ENCODE measurements at regions not wholly inside any gene's neighbourhood (a gene's known extent, or its start where the extent isn't known, plus 50 kb on each side); places are given as distances from the start of the nearest gene placed in this dataset.
"Not testable (repeated sequence)": the region's sequence is repeated elsewhere in the genome, so short reads cannot be mapped to it uniquely, and the experiment has no call there.

- H3K9me3 ChIP-seq; H3K4me3 ChIP-seq; H3K27me3 ChIP-seq (ENCODE audit: low read depth); in situ Hi-C loops (cut with MboI; ENCODE audit: low sequenced_read_pairs); H3K4me1 ChIP-seq; H3K36me3 ChIP-seq (replicated peaks); DNase-seq (ENCODE audit: low spot score in 2 of 2): not testable (repeated sequence)
These were observed 128.9 kb upstream of the PJA2 start for GRCh38 chr5:109538692-109539091.

- H3K4me3 ChIP-seq; H3K4me1 ChIP-seq; in situ Hi-C loops (cut with MboI; ENCODE audit: low sequenced_read_pairs); H3K36me3 ChIP-seq (replicated peaks); H3K27me3 ChIP-seq (ENCODE audit: low read depth); DNase-seq (ENCODE audit: low spot score in 2 of 2); H3K9me3 ChIP-seq: not testable (repeated sequence)
These were observed 125.3 kb upstream of the PJA2 start for GRCh38 chr5:109535090-109535489.

- in situ Hi-C loops (cut with MboI; ENCODE audit: low sequenced_read_pairs): no loop called here
- Histone ChIP-seq H3K36me3 (replicated peaks) (no peaks in the 10 kb centered on the region), H3K27me3 (ENCODE audit: low read depth) (no peaks in the 10 kb centered on the region; the same call in 1 of the 2 replicates), H3K4me3 (no peak overlapping the region), H3K9me3 (no peaks in the 10 kb centered on the region), H3K4me1 (no peaks in the 10 kb centered on the region)
- no peak for DNase-seq (ENCODE audit: low spot score in 2 of 2)
These were observed 124.0 kb upstream of the PJA2 start for GRCh38 chr5:109533751-109534272.

GRCh38 chr5:109532773-109533364 lies 123.1 kb upstream of the PJA2 start:
- no peaks in the 10 kb centered on the region for H3K36me3 ChIP-seq (replicated peaks)
- H3K27me3 ChIP-seq (ENCODE audit: low read depth): no peaks in the 10 kb centered on the region; the same call in 1 of the 2 replicates
- no peaks in the 10 kb centered on the region for H3K4me1 ChIP-seq
- H3K4me3 ChIP-seq: no peak overlapping the region
- no peak for DNase-seq (ENCODE audit: low spot score in 2 of 2)
- in situ Hi-C loops (cut with MboI; ENCODE audit: low sequenced_read_pairs): no loop called here
- no peaks in the 10 kb centered on the region for H3K9me3 ChIP-seq

- Histone ChIP-seq H3K36me3 (replicated peaks) (no peaks in the 10 kb centered on the region), H3K27me3 (ENCODE audit: low read depth) (no peaks in the 10 kb centered on the region; the same call in 1 of the 2 replicates), H3K9me3 (no peaks in the 10 kb centered on the region), H3K4me3 (no peak overlapping the region), H3K4me1 (no peaks in the 10 kb centered on the region)
- in situ Hi-C loops (cut with MboI; ENCODE audit: low sequenced_read_pairs): no loop called here
- no peak for DNase-seq (ENCODE audit: low spot score in 2 of 2)
These were observed 121.5 kb upstream of the PJA2 start for GRCh38 chr5:109531262-109531661.

GRCh38 chr5:109529987-109530386 lies 120.2 kb upstream of the PJA2 start:
- in situ Hi-C loops (cut with MboI; ENCODE audit: low sequenced_read_pairs): no loop called here
- Histone ChIP-seq H3K27me3 (ENCODE audit: low read depth) (no peaks in the 10 kb centered on the region; the same call in 1 of the 2 replicates), H3K4me1 (no peaks in the 10 kb centered on the region), H3K36me3 (replicated peaks) (no peaks in the 10 kb centered on the region), H3K4me3 (no peak overlapping the region), H3K9me3 (no peaks in the 10 kb centered on the region)
- DNase-seq (ENCODE audit: low spot score in 2 of 2): no peak

GRCh38 chr5:109529520-109529919 lies 119.7 kb upstream of the PJA2 start:
- DNase-seq (ENCODE audit: low spot score in 2 of 2): no peak
- H3K27me3 ChIP-seq (ENCODE audit: low read depth): no peaks in the 10 kb centered on the region; the same call in 1 of the 2 replicates

GRCh38 chr5:109524555-109524954 lies 114.8 kb upstream of the PJA2 start:
- no peak for DNase-seq (ENCODE audit: low spot score in 2 of 2)
- in situ Hi-C loops (cut with MboI; ENCODE audit: low sequenced_read_pairs): no loop called here

More at GRCh38 chr5:109529520-109529919, 119.7 kb upstream of the PJA2 start:
- in situ Hi-C loops (cut with MboI; ENCODE audit: low sequenced_read_pairs): no loop called here
- Histone ChIP-seq H3K4me3 (no peak overlapping the region), H3K4me1 (no peaks in the 10 kb centered on the region), H3K9me3 (no peaks in the 10 kb centered on the region), H3K36me3 (replicated peaks) (no peaks in the 10 kb centered on the region)

GRCh38 chr5:109524026-109524425 lies 114.3 kb upstream of the PJA2 start:
- no peak for DNase-seq (ENCODE audit: low spot score in 2 of 2)
- in situ Hi-C loops (cut with MboI; ENCODE audit: low sequenced_read_pairs): no loop called here
- H3K4me1 ChIP-seq: no peaks in the 10 kb centered on the region

More at GRCh38 chr5:109524555-109524954, 114.8 kb upstream of the PJA2 start:
- no peak overlapping the region for H3K4me3 ChIP-seq
- no peaks in the 10 kb centered on the region; the same call in 1 of the 2 replicates for H3K9me3 ChIP-seq
- no peaks in the 10 kb centered on the region for H3K4me1 ChIP-seq
- H3K27me3 ChIP-seq (ENCODE audit: low read depth): no peaks in the 10 kb centered on the region
- H3K36me3 ChIP-seq (replicated peaks): no peaks in the 10 kb centered on the region

GRCh38 chr5:109522404-109522803 lies 112.6 kb upstream of the PJA2 start:
- H3K27me3 ChIP-seq (ENCODE audit: low read depth): no peaks in the 10 kb centered on the region
- H3K36me3 ChIP-seq (replicated peaks): no peaks in the 10 kb centered on the region
- no peak for DNase-seq (ENCODE audit: low spot score in 2 of 2)
- H3K4me1 ChIP-seq: no peaks in the 10 kb centered on the region
- in situ Hi-C loops (cut with MboI; ENCODE audit: low sequenced_read_pairs): no loop called here
- no peak overlapping the region for H3K4me3 ChIP-seq
- H3K9me3 ChIP-seq: no peaks in the 10 kb centered on the region; the same call in 1 of the 2 replicates

More at GRCh38 chr5:109524026-109524425, 114.3 kb upstream of the PJA2 start:
- Histone ChIP-seq H3K27me3 (ENCODE audit: low read depth) (no peaks in the 10 kb centered on the region), H3K4me3 (no peak overlapping the region), H3K36me3 (replicated peaks) (no peaks in the 10 kb centered on the region), H3K9me3 (no peaks in the 10 kb centered on the region; the same call in 1 of the 2 replicates)

- no peaks in the 10 kb centered on the region for H3K4me1 ChIP-seq
- no peak overlapping the region for H3K4me3 ChIP-seq
- H3K36me3 ChIP-seq (replicated peaks): no peaks in the 10 kb centered on the region
- H3K27me3 ChIP-seq (ENCODE audit: low read depth): no peaks in the 10 kb centered on the region
- in situ Hi-C loops (cut with MboI; ENCODE audit: low sequenced_read_pairs): no loop called here
- no peak for DNase-seq (ENCODE audit: low spot score in 2 of 2)
- no peaks in the 10 kb centered on the region; the same call in 1 of the 2 replicates for H3K9me3 ChIP-seq
These were observed 109.6 kb upstream of the PJA2 start for GRCh38 chr5:109519416-109519815.

GRCh38 chr5:109516390-109516789 lies 106.6 kb upstream of the PJA2 start:
- in situ Hi-C loops (cut with MboI; ENCODE audit: low sequenced_read_pairs): no loop called here
- Histone ChIP-seq H3K4me1 (no peaks in the 10 kb centered on the region), H3K27me3 (ENCODE audit: low read depth) (no peaks in the 10 kb centered on the region), H3K4me3 (no peak overlapping the region), H3K36me3 (replicated peaks) (no peaks in the 10 kb centered on the region), H3K9me3 (no peaks in the 10 kb centered on the region)
- DNase-seq (ENCODE audit: low spot score in 2 of 2): no peak

- H3K27me3 ChIP-seq (ENCODE audit: low read depth): no peaks in the 10 kb centered on the region
- H3K4me1 ChIP-seq: no peaks in the 10 kb centered on the region
- no peak overlapping the region for H3K4me3 ChIP-seq
- in situ Hi-C loops (cut with MboI; ENCODE audit: low sequenced_read_pairs): no loop called here
- DNase-seq (ENCODE audit: low spot score in 2 of 2): no peak
- no peaks in the 10 kb centered on the region for H3K36me3 ChIP-seq (replicated peaks)
- no peaks in the 10 kb centered on the region for H3K9me3 ChIP-seq
These were observed 102.4 kb upstream of the PJA2 start for GRCh38 chr5:109511980-109512734.

GRCh38 chr5:109506556-109506955 lies 96.8 kb upstream of the PJA2 start:
- H3K9me3 ChIP-seq: no peaks in the 10 kb centered on the region
- H3K4me1 ChIP-seq: no peaks in the 10 kb centered on the region
- in situ Hi-C loops (cut with MboI; ENCODE audit: low sequenced_read_pairs): no loop called here
- H3K4me3 ChIP-seq: no peak overlapping the region
- H3K36me3 ChIP-seq (replicated peaks): no peaks in the 10 kb centered on the region
- no peak for DNase-seq (ENCODE audit: low spot score in 2 of 2)
- H3K27me3 ChIP-seq (ENCODE audit: low read depth): no peaks in the 10 kb centered on the region
